Right kidney (tissue), 1 donor: ENCODE measurements at regions not wholly inside any gene's neighbourhood (a gene's known extent, or its start where the extent isn't known, plus 50 kb on each side); places are given as distances from the start of the nearest gene placed in this dataset.
A peak's percentile ranks its signal among the peaks of the same experiment; 100 is the strongest.
"Not testable (repeated sequence)": the region's sequence is repeated elsewhere in the genome, so short reads cannot be mapped to it uniquely, and the experiment has no call there.

Source experiments
- DNase-seq: peaks from one replicate; pipeline ENCODE4 v3.0.0-alpha.2; 2016

GRCh38 chr12:67760586-67761275, 112.2 kb downstream of the DYRK2 start:
- no peak for DNase-seq

DNA sequence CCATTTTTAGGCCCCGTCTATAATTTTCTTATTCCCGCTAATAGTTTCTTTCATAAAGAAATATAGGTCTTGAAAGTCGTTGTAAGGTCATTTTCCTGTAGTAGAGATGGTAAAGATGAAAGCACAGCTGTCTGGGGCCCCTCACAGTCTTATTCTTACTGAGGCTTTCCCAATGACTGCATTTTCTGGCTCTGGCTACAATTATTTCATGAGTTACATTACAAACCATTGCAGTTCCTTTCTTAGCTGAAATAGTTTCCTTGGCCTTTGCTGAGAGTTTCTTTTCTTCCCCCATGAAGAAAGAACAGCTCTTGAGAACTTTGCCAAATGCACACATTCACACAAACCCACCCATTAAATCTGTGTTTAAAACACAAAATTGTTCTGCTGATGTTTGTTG, 113.0 kb downstream of the DYRK2 start:
- DNase-seq = no peak

GRCh38 chr12:67764055-67764454, 115.5 kb downstream of the DYRK2 start:
- DNase-seq = no peak

DNA sequence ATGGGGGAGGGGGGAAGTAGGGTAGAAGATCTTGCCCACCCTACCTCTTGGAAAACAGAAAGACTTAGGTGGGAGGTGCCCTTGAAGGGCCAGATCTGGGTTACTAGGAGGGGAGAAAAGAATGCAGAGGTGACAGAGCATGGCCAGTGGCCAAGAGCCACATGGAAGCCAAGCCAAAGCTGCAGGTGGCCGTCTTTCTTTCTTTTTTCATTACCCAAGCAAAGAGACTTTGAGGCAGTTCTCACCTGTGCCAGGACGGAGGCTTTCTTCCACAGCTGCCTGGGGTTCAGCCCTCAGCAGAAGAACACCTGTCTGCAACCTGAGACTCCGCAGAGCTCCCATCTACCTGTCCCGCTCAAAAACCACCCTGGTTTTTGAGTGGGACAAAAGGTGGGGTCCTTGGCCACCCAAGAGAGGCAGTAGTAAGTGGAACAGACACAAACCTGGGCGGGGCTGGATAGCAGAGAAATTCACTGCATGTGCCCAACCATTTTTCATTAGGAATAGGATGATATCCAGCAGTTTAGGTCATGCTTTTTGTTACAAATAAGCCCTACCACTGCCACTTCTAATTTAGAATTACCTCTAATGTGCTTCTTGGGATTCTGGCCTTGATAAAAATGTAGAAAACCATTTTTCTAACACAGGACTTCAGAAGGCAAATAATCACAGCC, 116.5 kb downstream of the DYRK2 start:
- DNase-seq = no peak

DNA sequence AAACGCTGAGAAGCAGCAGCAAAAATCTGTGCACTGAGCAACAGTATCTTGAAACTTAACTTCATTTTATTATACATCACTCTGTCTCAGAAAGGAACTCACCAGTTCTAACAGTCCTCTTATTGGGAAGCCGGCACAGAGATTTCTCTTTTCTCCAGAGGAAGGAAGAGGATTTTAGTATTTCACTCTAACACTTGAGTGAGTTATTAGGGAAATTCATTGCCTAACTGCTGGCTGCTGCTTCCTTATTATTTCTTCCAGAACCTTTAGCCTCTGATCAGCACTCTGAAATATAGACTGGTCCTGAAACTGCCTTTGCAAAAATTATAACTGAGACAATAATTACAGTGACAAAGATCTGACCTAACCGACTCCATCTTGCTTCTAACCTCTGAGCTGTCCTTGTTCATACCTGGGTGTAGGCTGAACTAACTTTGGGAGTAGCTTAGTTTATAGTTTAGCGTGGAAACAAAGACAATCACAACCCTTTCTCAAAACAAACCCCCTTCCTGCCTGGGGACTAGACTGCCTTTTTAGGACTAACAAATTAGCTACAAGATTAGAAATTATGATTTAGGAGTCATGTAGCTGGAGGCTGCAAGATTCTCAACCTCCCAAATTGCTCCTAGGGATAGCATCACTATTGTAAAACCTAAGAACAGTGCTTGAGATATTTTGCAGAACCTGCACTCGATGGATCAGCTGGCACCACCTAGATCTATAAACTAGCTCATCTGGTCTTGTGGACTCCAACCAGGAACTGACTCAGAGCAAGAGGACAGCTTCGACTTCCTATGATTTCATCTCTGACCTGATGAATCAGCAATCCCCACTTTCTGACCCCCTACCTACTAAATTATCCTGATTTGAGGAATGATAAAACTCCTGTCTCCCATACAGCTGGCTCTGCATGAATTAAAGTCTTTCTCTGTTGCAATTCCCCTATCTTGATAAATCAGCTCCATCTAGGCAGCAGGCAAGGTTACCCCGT, 117.5 kb downstream of the DYRK2 start:
- DNase-seq = no peak

DNA sequence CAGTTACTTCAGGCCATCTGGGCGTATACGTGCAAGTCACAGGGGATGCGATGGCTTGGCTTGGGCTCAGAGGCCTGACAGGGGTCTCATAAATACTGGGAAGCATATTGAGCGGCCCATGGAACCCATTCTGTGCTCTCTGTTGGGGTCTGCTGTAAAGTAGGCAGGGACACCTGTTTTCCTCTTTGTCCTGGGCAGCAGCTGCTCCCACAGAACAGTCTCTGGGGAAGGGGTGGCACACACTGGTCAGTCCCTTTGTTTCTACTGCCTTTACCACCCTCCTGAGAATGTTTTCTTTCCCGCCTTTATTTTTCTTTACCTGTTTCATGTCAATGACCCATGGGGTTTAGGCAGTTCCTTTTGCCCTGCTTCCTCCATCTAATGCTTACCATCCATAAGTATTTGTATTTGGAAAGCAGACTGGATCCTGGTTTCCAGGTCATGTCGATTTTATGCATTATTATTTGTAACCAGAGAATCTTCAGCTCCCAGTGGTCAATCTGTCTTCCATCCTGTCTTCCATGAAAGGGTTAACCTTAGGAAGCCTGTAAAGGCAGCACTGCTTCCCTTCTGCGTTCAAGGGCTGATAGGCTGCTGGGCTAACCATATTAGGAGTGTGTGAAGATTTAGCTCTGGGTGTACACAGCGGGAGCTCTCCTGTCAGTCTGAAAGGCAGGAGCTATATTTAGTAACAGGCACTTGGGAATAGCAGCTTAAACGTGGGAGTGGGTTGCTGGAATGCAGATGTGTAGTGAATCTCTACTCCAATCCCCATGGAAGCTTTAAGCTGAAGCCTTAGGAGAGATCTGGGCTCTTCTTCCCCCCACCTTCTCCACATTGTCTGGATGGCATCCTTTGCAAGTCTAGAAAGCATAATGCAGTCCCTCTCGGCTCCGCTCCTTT, 124.0 kb downstream of the DYRK2 start:
- peak; percentile 45 for DNase-seq

GRCh38 chr12:67773896-67774295, 125.4 kb downstream of the DYRK2 start:
- no peak for DNase-seq

- DNase-seq = no peak
Measured at GRCh38 chr12:67774983-67775587, 126.5 kb downstream of the DYRK2 start.

- no peak for DNase-seq
Measured at GRCh38 chr12:67780580-67781084, 132.1 kb downstream of the DYRK2 start.

GRCh38 chr12:67782573-67782972, 134.0 kb downstream of the DYRK2 start:
- no peak for DNase-seq

- no peak for DNase-seq
Measured at GRCh38 chr12:67783393-67783792, 134.8 kb downstream of the DYRK2 start.

GRCh38 chr12:67784831-67785230, 136.3 kb downstream of the DYRK2 start:
- no peak for DNase-seq

DNA sequence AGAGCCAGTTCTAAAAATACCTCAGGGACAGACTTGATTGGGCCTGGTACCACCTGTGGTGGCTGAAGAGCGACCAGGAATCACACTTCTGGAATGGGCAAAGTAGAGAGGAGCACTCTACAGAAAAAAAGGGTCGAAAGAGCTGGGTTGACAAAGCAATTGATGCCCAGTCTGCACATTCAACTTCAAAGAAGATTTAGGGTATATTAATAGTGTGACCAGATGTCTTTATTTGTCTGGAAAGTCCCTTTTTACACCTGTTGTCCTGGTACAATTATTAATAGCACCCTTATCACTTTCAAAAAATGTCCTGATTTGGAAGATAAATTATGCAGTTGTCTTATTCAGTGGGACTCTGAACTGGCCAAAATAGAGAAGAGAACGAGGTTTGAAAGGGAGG, 137.5 kb downstream of the DYRK2 start:
- DNase-seq = no peak

DNA sequence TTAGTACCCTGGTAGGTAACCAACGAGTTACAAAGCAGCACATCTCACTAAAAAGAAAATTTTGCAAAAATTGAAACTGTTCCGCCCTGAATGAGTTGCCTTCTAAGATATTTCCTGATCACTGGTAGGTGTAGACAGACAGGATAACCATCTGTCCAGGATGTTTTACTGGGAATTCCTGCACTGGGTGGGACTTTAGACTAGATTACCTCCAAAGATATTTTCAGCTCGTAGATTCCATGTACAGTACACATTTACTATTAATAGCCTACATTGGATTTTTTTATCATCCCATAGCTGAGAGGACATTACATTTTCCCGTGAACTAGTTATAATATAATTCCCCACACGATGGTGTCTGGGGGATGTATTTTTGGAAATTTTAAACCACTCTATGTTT, 139.6 kb downstream of the DYRK2 start:
- no peak for DNase-seq

DNA sequence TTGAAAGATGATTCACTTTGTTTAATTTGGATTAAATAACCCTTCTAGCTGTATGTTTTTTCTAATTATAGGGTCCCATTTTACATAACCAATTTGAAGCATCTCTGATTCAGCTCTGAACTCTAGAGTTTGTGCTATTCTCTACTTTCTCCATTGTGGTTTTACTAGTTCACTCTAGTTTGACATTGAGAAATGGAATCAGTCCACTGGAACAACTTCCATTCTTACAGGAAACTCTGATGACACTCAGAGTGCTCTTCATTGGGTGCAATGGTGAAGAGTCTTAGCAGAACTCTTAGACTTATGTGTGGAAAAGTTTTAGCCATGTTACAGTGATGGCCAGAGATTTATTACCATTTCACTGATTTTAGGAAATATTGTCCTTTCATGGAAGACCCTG, 140.7 kb downstream of the DYRK2 start:
- DNase-seq = no peak

- no peak for DNase-seq
Measured at GRCh38 chr12:67790660-67791059, 142.1 kb downstream of the DYRK2 start.

DNA sequence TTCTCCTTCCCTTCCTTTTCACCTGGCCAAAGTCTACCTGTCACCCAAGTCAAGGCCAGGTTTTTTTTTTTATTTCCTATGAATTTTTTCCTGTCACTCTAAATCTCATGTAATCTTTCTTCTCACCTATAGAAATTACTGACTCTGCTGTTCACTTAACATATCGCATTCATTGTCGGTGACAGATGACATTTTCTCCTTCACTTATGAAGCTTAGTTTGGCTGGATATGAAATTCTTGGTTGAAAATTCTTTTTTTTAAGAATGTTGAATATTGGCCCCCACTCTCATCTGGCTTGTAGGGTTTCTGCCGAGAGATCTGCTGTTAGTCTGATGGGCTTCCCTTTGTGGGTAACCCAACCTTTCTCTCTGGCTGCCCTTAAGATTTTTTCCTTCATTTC, 142.8 kb downstream of the DYRK2 start:
- not testable (repeated sequence) for DNase-seq

DNA sequence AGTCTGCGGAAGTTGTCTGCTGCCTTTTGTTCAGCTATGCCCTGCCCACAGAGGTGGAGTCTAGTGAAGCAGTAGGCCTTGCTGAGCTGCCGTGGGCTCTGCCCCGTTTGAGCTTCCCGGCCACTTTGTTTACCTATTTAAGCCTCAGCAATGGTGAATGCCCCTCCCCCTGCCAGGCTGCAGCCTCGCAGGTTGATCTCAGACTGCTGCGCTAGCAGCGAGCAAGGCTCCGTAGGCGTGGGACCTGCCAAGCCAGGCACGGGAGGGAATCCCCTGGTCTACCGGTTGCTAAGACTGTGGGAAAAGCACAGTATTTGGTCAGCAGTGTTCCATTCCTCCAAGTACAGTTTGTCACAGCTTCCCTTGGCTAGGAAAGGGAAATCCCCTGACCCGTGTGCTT, 143.6 kb downstream of the DYRK2 start:
- DNase-seq = no peak

DNA sequence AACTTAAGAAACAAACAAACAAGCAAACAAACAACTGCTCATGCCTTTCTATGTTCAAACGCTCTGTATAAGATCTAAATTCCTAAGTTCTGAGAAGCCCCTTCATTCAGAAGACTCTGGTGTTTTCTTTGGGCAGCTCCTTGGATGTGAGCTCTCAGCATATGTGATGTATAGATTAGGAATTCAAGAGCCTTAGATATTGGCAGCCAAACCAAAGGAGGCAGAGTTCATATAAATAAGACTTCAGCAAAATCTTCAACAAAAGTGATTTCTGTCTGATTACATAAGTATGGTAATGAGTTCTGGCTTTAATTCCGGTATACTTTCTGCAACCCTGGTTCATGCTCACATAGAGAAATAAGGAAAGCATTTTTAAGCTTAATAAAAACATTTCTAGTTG, 145.6 kb downstream of the DYRK2 start:
- no peak for DNase-seq

DNA sequence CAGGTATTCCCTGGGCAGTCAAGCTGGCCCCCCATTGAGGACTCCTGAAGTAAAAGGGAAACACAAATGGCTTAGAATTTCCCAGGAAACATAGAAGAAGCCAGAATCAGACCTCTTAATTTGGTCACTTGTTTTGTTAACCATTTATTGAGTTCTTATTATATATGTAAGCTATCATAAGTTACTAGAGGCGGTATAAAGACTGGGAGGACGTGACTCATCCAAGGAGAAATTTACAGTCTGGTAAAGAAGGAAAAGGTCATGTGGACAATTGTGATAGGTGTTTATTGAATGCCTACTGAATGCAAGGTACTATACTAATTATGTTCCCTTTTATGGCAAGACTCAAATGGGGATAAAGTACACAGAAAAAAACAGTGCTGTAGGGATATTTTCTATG, 146.7 kb downstream of the DYRK2 start:
- no peak for DNase-seq

DNA sequence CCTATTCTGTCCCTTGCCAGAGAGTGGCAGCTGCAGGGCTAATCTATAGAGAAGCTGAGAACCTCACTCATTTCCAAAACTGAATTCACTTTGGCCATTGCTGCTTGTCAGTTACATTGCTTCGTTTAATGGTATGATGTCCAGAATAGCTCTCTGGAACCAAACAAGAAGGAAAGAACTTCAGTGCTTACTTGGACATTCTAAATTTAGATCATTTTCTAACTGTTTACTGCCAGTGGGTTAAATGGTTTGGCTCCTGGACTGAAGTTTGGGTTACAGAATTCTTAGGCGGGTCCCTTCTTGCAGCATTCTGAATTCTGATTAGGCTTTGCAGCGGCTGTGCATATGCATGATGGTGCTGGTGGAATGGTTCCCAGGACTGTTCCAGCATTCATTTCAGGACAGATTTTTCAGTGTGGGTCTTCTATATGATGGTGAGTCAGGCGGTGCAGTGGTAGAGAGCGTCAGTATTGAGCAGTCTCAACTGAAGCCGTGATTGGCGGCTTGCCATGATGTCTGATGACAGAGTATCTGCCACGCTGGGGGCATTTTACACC, 148.7 kb downstream of the DYRK2 start:
- no peak for DNase-seq
